Kidney tubule cell (primary cell): ENCODE measurements at regions not wholly inside any gene's neighbourhood (a gene's known extent, or its start where the extent isn't known, plus 50 kb on each side); places are given as distances from the start of the nearest gene placed in this dataset.
"Not testable (repeated sequence)": the region's sequence is repeated elsewhere in the genome, so short reads cannot be mapped to it uniquely, and the experiment has no call there.

Experiments
- DNase-seq: peaks from one replicate; pipeline ENCODE4 v3.0.0-alpha.2; 2018; ENCODE audit warnings: low spot score

DNA sequence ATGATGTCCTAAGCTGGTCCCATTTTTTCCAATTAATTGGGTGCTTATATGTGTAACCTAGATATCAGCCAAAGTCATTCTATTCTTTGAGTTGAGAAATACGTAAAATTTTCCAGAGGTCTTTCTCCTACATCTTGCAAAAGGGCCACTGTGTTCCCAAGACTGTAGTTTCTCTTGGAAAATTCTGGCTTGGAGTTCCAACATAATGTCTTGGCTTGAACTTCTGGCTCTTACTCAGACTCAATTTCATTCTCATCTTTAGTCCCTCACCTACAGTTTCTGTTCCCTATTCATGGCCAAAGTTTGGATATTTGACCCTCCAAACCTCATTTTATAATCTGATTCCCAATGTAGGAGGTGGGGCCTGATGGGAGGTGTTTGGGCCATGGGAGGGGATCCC is 201.4 kb upstream of the ARHGEF26 start:
- DNase-seq: no peak

DNA sequence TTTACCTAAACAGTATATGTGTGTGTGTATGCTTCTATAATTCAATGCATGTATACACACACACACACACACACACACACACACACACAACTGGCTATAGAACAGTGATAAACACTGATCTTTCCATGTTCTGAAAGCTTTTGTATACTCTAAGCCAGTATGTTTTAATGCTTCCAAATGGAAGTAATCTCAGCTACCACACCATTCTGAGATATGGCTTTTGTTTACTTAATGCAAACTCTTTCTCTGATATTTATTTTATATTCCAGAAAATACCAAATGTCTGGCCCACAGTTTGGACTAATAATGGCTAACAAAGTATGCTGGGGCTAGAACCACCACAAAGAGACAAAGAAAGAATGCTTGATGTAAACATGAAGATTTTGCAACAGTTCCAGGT is 199.4 kb upstream of the ARHGEF26 start:
- no peak for DNase-seq

DNA sequence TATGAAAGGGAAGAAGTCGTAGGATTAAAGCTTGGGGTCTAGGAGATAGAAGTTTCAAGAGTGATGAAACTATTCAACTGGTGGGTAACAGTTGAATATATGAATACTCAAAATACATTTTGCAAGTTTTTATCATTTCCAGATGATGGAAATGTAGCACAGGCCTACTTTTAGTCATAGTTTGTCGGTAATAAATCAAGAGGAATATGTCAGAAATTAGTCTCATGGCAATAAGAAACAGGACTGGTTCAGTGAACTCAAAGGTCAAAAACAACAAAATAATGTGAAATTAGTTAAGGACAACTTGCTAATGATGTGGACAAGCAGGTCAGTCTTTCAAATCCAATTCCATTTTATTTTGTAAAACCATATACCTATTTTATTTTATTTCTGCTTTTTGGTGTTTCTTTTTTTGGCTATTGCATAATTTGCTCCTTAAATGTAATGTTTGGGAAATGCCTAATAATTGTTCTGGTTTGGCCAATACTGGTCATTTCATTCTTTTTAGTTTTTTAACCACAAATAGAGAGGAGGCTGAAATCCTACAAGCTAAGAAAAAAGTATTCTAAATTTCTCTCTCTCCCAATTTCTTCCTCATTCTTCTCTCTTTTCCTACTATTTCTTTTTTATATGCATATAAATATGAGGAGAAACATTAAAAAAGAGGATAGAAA is 195.2 kb upstream of the ARHGEF26 start:
- DNase-seq: no peak

GRCh38 chr3:153927107-153927506 is 194.1 kb upstream of the ARHGEF26 start:
- peak; percentile 65 for DNase-seq

GRCh38 chr3:153928851-153929250 is 192.3 kb upstream of the ARHGEF26 start:
- no peak for DNase-seq

GRCh38 chr3:153933481-153933880 is 187.7 kb upstream of the ARHGEF26 start:
- not testable (repeated sequence) for DNase-seq

DNA sequence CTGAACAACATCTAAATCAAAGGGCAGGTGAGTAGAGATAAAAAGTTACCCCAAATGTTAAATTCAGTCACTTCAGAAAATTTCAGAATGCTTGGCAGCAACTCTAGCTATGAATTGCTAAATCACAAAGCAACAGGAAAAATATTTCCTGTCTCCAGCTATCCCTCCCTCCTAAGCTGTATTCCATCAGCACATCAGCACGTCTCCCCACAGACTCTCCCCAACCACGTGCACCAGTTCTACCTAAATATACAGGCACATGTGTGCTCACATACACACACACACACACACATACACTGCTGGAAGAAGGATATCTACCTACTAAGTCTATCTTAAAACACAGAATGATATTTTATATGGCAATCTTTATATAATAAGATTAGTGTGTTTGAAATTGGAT is 177.1 kb upstream of the ARHGEF26 start:
- DNase-seq: no peak

GRCh38 chr3:153951276-153951675 is 169.9 kb upstream of the ARHGEF26 start:
- no peak for DNase-seq

- DNase-seq: no peak
These were observed 169.1 kb upstream of the ARHGEF26 start for GRCh38 chr3:153952091-153952490.

GRCh38 chr3:153956613-153957012 is 164.6 kb upstream of the ARHGEF26 start:
- DNase-seq: no peak

- DNase-seq: no peak
These were observed 163.8 kb upstream of the ARHGEF26 start for GRCh38 chr3:153957421-153957820.

DNA sequence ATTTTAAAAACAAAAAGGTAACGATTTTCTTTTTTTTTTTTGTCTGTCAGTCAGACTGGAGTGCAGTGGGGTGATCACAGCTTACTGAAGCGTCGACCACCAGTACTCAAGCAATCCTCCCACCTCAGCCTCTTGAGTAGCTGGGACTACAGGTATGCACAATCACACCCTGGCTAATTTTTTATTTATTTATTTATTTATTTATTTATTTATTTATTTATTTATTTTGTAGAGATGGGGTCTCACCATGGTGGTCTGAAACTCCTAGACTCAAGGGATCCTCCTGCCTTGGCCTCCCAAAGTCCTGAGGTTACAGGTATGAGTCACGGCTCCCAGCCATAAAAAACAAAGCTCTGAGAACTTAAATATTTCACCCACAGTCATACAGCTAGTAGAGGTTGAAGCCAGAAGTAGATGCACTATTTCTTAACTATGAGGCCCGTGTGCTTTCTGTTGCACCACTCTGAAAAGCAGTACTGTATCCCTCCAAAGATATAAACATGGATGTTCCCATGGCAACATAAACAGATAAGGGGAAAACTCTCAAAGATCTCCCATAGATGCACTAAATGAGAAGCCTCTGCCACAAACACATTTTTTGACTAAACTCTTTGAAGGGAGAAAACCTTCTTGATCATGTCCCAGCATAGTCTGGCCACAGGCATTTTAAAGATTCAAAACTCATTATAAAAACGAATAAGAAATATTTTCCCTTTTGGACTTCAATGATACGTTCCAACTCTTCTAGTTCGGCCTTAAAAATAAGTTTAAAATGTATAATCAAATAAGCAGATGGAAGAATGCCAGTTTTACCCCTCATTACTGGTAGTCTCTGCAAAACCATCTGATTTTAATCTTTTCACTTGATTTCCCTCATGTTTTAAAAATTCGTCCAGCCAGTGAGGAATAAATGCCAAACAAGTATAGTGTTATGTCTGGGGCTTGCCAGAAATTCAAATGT is 162.3 kb upstream of the ARHGEF26 start:
- no peak for DNase-seq

GRCh38 chr3:153960458-153961074 is 160.6 kb upstream of the ARHGEF26 start:
- no peak for DNase-seq

- DNase-seq: no peak
These were observed 159.7 kb upstream of the ARHGEF26 start for GRCh38 chr3:153961494-153961893.

DNA sequence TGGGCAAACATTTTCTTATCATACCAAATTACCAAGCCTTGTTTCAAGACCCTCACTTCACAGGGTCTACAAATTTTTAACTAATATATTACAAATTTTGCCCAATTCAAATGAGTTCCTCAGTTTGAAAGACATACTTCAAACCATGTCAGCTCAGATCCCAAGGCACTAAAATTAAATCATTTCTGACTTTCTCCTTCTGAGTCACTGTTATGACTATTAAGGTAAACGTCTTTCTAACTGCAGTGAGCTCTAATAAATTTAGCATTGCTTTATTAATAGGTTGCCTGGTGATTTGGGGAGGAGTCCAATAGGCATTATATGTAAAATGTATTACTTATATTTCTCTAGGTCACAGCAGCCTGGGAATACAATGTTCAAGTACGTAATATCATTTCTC is 158.2 kb upstream of the ARHGEF26 start:
- peak; percentile 19 for DNase-seq

DNA sequence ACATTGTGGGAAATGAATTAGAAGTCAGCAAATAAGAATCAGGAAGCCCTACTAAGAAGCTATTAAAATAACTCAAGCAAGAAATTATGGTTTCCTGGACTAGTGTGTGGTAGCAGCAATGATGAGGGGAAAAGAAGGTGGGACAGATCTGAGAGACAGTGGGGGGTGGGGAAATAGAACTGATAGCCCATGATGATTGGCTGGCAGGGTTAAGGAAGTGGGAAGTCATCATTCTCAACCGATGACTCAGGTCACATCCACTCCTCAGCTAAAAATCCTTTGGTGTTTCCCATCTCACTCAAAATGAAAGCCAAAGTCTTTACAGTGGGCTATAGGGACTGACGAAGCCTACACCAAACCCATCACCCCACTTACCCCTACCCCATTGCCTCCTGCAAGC is 153.9 kb upstream of the ARHGEF26 start:
- DNase-seq: peak; percentile 78

DNA sequence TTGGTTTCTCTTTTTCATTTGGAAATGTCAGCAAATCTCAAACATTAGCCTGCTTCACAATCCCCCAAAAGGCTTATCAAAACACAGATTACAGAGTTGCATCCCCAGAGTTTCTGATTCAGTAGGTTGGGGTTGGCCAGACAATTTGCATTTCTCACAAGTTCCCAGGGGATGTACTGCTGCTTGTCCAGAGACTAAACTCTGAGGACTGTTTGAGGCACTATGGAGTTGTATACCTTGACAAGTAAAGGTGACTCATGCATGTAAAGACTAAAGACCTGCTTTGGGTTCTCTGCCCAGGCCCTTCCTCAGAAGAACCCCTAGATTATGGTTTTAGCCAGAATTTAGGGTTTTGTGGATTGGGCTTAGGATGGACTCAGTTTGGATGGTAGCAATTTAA is 151.1 kb upstream of the ARHGEF26 start:
- DNase-seq: no peak

DNA sequence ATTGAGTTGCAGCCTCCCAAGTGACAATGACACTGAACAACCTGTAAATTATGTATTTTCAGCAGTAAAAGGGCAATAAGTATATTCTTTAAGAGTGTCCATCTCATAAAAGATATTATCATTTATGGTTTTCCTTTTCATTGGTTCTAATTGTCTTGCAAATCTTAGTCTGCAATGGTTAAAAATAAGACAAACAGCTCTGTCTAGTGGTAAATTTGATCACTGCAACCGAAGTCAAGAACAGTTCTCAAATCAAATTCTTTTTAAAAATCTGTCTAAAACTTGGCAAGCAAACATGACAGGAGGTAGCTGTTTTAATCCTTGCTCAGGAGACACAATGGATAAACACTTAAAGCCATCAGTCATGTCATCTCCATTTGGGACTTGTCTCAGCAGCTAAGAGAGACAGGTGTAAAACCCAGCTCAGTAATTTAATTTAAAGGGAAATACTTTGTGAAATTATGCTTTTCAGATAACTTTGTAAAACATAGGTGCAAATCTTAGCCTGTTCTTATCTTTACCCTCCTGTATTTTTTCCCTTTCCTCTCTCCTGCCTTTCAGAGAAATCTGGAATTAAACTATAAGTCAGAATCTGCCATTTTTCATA is 150.3 kb upstream of the ARHGEF26 start:
- peak; percentile 26 for DNase-seq

DNA sequence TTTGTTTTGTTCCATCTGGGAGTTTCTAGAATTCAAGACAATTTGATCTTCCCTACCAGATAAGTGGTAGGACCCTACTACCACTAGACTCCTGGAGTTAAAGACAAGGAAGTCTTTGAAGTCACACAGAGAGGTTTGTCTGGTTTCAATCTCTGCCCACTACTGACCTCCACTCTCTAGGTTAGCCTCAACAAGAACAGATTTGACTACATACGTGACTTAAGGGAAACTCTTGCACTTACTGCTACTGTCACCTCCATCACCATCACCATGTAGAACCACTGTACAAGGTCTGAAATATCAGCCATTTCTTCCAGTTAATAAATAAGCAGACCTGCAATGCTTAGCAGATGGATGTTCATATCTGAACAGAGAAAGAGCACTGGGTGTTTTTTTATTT is 148.3 kb upstream of the ARHGEF26 start:
- DNase-seq: no peak

DNA sequence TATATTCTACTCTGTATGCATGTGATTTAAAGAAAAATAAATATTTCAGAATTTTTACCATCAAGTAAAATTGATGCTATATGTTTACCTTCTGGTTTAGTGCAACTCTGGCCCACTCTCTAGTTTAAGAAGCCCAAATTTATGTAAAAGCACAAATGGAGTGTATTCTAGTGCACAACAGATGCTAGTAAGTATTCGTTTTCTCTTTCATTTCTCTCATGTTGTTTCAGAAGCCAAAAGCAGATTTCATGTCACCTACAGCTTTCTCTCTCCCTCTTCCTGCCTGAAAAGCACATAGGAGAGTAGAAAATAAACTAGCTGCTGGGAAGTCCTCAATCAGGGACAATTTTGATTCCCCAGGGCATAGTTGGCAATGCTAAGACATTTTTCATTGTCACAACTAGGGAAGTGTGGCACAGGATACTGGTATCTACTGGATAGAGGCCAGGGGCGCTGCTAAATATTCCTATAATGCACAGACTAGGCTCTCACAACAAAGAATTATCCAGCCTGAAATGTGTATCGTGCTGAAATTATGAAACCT is 147.4 kb upstream of the ARHGEF26 start:
- no peak for DNase-seq

DNA sequence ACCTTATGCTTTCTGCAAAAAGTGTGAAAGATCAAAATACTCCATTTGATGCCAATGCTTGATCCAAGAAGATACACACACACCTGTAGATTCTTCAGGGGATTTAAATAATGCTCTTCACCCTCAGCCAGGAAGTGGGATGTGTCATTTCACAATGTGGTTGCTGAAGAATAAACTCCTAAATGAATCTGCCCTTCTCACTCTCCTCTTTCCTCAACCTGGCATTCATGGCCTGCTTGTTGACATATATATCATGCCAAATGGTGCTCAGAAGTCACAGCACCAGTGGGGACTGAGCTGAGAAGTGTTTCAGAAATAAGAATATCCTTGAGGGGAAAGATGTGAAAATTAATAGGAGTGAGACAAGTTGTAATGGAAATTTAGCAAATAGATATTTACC is 146.6 kb upstream of the ARHGEF26 start:
- DNase-seq: no peak

GRCh38 chr3:153976891-153977554 is 144.2 kb upstream of the ARHGEF26 start:
- DNase-seq: no peak
